GM23338 (cell line): ENCODE measurements at regions not wholly inside any gene's neighbourhood (a gene's known extent, or its start where the extent isn't known, plus 50 kb on each side); places are given as distances from the start of the nearest gene placed in this dataset.

Experiments
- CREB1 ChIP-seq: fragments of 250-450 bp; sonication (Bioruptor Pico); IDR thresholded peaks from 2 replicates; pipeline ENCODE4 v1.5.0; 2020; ENCODE audit warnings: low read depth, mild to moderate bottlenecking, moderate library complexity
- CTCF ChIP-seq, 2 experiments: fragments of 200-600 bp in 1 of 2; sonication (generic) in 1 of 2; conservative IDR thresholded peaks; 2 replicates each; pipeline versions ENCODE4 v1.5.1 to v1.6.1; 2016 to 2017; ENCODE audit warnings: antibody characterized with exemption in 2 of 2, low read depth in 2 of 2, mild to moderate bottlenecking in 2 of 2, moderate library complexity in 1 of 2
- ETS1 ChIP-seq: IDR thresholded peaks from 2 replicates; pipeline ENCODE4 v1.6.1; 2016; ENCODE audit warnings: antibody characterized with exemption
- EZH2 ChIP-seq: fragments of 200-600 bp; sonication (generic); IDR thresholded peaks from one replicate; pipeline ENCODE4 v1.8.0; 2017; ENCODE audit warnings: antibody characterized with exemption, mild to moderate bottlenecking, low read depth; ENCODE audit not compliant: unreplicated experiment
- EZH2phosphoT487 ChIP-seq: fragments of 200-600 bp; sonication (generic); IDR thresholded peaks from one replicate; pipeline ENCODE4 v1.8.1; 2018; ENCODE audit warnings: antibody characterized with exemption; ENCODE audit not compliant: unreplicated experiment
- NANOG ChIP-seq: IDR thresholded peaks from 2 replicates; pipeline ENCODE4 v1.6.1; 2016; ENCODE audit warnings: antibody characterized with exemption, borderline replicate concordance
- POLR2AphosphoS5 ChIP-seq: IDR thresholded peaks from 2 replicates; pipeline ENCODE4 v1.6.1; 2016; ENCODE audit warnings: antibody characterized with exemption, low read depth
- ZNF114 ChIP-seq: fragments of 250-450 bp; sonication (Bioruptor Pico); IDR thresholded peaks from 2 replicates; pipeline ENCODE4 v1.5.0; 2020; ENCODE audit warnings: mild to moderate bottlenecking, moderate library complexity
- ZNF331 ChIP-seq: fragments of 250-450 bp; sonication (Bioruptor Pico); IDR thresholded peaks from 2 replicates; pipeline ENCODE4 v1.5.0; 2020; ENCODE audit warnings: low read depth, mild to moderate bottlenecking, moderate library complexity
- TF ChIP-seq, protein P1 (sequence below): IDR thresholded peaks from one replicate; pipeline ENCODE4 v1.6.1; 2018; ENCODE audit warnings: antibody characterized with exemption; ENCODE audit not compliant: unreplicated experiment

GRCh38 chr18:78645216-78645615 is 334.4 kb upstream of the SALL3 start:
- TF ChIP-seq CTCF (conservative IDR thresholded peaks at IDR 0.05; ENCODE audit: low read depth in 2 of 2), result no peak
- TF ChIP-seq EZH2, result no peak
- TF ChIP-seq, protein P1, sequence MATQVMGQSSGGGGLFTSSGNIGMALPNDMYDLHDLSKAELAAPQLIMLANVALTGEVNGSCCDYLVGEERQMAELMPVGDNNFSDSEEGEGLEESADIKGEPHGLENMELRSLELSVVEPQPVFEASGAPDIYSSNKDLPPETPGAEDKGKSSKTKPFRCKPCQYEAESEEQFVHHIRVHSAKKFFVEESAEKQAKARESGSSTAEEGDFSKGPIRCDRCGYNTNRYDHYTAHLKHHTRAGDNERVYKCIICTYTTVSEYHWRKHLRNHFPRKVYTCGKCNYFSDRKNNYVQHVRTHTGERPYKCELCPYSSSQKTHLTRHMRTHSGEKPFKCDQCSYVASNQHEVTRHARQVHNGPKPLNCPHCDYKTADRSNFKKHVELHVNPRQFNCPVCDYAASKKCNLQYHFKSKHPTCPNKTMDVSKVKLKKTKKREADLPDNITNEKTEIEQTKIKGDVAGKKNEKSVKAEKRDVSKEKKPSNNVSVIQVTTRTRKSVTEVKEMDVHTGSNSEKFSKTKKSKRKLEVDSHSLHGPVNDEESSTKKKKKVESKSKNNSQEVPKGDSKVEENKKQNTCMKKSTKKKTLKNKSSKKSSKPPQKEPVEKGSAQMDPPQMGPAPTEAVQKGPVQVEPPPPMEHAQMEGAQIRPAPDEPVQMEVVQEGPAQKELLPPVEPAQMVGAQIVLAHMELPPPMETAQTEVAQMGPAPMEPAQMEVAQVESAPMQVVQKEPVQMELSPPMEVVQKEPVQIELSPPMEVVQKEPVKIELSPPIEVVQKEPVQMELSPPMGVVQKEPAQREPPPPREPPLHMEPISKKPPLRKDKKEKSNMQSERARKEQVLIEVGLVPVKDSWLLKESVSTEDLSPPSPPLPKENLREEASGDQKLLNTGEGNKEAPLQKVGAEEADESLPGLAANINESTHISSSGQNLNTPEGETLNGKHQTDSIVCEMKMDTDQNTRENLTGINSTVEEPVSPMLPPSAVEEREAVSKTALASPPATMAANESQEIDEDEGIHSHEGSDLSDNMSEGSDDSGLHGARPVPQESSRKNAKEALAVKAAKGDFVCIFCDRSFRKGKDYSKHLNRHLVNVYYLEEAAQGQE, result no peak
- no peak for TF ChIP-seq POLR2AphosphoS5
- TF ChIP-seq ZNF331 (CRISPR knock-in tag), result no peak
- TF ChIP-seq ETS1, result no peak
- TF ChIP-seq EZH2phosphoT487, result no peak
- no peak for TF ChIP-seq CREB1 (CRISPR knock-in tag)
- no peak for TF ChIP-seq ZNF114 (CRISPR knock-in tag)
- no peak for TF ChIP-seq NANOG
